Endothelial cell of umbilical vein (primary cell): ENCODE measurements at regions not wholly inside any gene's neighbourhood (a gene's known extent, or its start where the extent isn't known, plus 50 kb on each side); places are given as distances from the start of the nearest gene placed in this dataset.

ENCODE experiments used
- BruUV-seq: library from RNA; stranded (reverse); fragments of 400-500 nt; replicated peaks from 2 replicates; lab custom pipeline; 2021; lab: Mats Ljungman, UMichigan
- CTCF ChIA-PET: fragments of 300-600, 350-600 bp; sonication (Branson Sonifier 250); formaldehyde crosslinking; loops from one replicate; lab custom pipeline; 2021; ENCODE audit warnings: antibody characterized with exemption, inconsistent platforms; lab: Charles Lee
- POLR2A ChIA-PET: fragments of 300-600, 350-600 bp; sonication (Branson Sonifier 250); formaldehyde crosslinking; loops from one replicate; lab custom pipeline; 2021; ENCODE audit warnings: antibody characterized with exemption, inconsistent platforms; lab: Charles Lee
- DNase-seq: peaks from one replicate; pipeline ENCODE4 v3.0.0-alpha.2; 2011; ENCODE audit warnings: low read depth, low spot score
- FAIRE-seq: peaks from 2 replicates; lab custom pipeline; 2011; peaks lifted over from hg19 to GRCh38; lab: Jason Lieb, UNC
- H2AFZ ChIP-seq: 2 replicates; pipeline ENCODE4 v1.6.0; 2012; ENCODE audit warnings: low read depth, low read length, control low read depth, inconsistent platforms
- H3K27ac ChIP-seq: 2 replicates; pipeline ENCODE4 v1.5.1; 2011; ENCODE audit warnings: low read depth, mild to moderate bottlenecking, control low read depth, low read length, moderate library complexity; ENCODE audit not compliant: insufficient read depth
- H3K27me3 ChIP-seq, 2 experiments: 2 replicates each; pipeline versions ENCODE4 v1.6.0 to v1.6.1; 2011; ENCODE audit warnings: low read length in 2 of 2, mixed read lengths in 1 of 2; ENCODE audit not compliant: control insufficient read depth in 2 of 2, insufficient read depth in 2 of 2
- H3K36me3 ChIP-seq, 2 experiments: 2 replicates in 1 of 2; 3 replicates in 1 of 2; pipeline ENCODE4 v1.5.1; 2011; ENCODE audit warnings: low read length in 2 of 2, mild to moderate bottlenecking in 1 of 2, moderate library complexity in 1 of 2; ENCODE audit not compliant: control insufficient read depth in 2 of 2, insufficient read depth in 2 of 2; ENCODE audit errors: extremely low read depth in 1 of 2
- H3K4me1 ChIP-seq: 3 replicates; pipeline ENCODE4 v1.5.1; 2011; ENCODE audit warnings: mild to moderate bottlenecking, low read length; ENCODE audit not compliant: control insufficient read depth, insufficient read depth; ENCODE audit errors: extremely low read depth
- H3K4me2 ChIP-seq: 2 replicates; pipeline ENCODE4 v1.6.1; 2011; ENCODE audit warnings: low read length, control low read depth, mixed read lengths; ENCODE audit not compliant: insufficient read depth
- H3K4me3 ChIP-seq, 3 experiments: fragments of 200-600 bp in 1 of 3; sonication (generic), shearing (Covaris generic) in 1 of 3; replicated peaks in 1 of 3; 2 replicates each; pipeline ENCODE4 v1.5.1; 2011 to 2016; ENCODE audit warnings: control low read depth in 3 of 3, low read length in 3 of 3, mild to moderate bottlenecking in 2 of 3, inconsistent platforms in 1 of 3, low read depth in 1 of 3, moderate library complexity in 1 of 3; ENCODE audit not compliant: insufficient read depth in 1 of 3
- H3K79me2 ChIP-seq: 2 replicates; pipeline ENCODE4 v1.6.0; 2012; ENCODE audit warnings: low read length, inconsistent platforms; ENCODE audit not compliant: control insufficient read depth, insufficient read depth
- H3K9ac ChIP-seq: replicated peaks from 2 replicates; pipeline ENCODE3; 2011; ENCODE audit warnings: low read length, control low read depth; ENCODE audit not compliant: insufficient read depth; ENCODE audit errors: extremely low read depth
- H3K9me1 ChIP-seq: replicated peaks from 3 replicates; pipeline ENCODE4 v1.6.0; 2011; ENCODE audit warnings: mild to moderate bottlenecking, low read length; ENCODE audit not compliant: control insufficient read depth, insufficient read depth; ENCODE audit errors: extremely low read depth
- H3K9me3 ChIP-seq: replicated peaks from 2 replicates; pipeline ENCODE4 v1.5.1; 2012; ENCODE audit warnings: low read length, inconsistent platforms; ENCODE audit not compliant: control insufficient read depth, insufficient read depth
- H4K20me1 ChIP-seq: replicated peaks from 2 replicates; pipeline ENCODE3; 2011; ENCODE audit warnings: mild to moderate bottlenecking, low read length; ENCODE audit not compliant: control insufficient read depth, insufficient read depth; ENCODE audit errors: extremely low read depth
- EZH2 ChIP-seq: IDR thresholded peaks from 2 replicates; pipeline ENCODE4 v1.6.1; 2012; ENCODE audit warnings: borderline replicate concordance, low read depth, mild to moderate bottlenecking, moderate library complexity, low read length, inconsistent platforms; ENCODE audit not compliant: severe bottlenecking
- FOS ChIP-seq: IDR thresholded peaks from 2 replicates; pipeline ENCODE4 v1.6.1; 2011; ENCODE audit warnings: mild to moderate bottlenecking, low read length, moderate library complexity, borderline replicate concordance; ENCODE audit not compliant: insufficient read depth
- GATA2 ChIP-seq: IDR thresholded peaks from 2 replicates; pipeline ENCODE4 v1.7.0; 2011; ENCODE audit warnings: low read depth, mild to moderate bottlenecking, moderate library complexity, mixed read lengths, low read length; ENCODE audit not compliant: insufficient read length, insufficient read depth
- JUN ChIP-seq: IDR thresholded peaks from 2 replicates; pipeline ENCODE4 v1.6.1; 2011; ENCODE audit warnings: borderline replicate concordance, low read depth; ENCODE audit not compliant: insufficient read length, insufficient read depth
- MYC ChIP-seq: IDR thresholded peaks from one replicate; pipeline ENCODE4 v1.6.1; 2011; ENCODE audit warnings: mild to moderate bottlenecking, low read depth, low read length
- POLR2A ChIP-seq: IDR thresholded peaks from 2 replicates; pipeline ENCODE4 v1.6.1; 2012; ENCODE audit warnings: low read depth, mild to moderate bottlenecking, control low read depth, low read length
- POLR2AphosphoS5 ChIP-seq: IDR thresholded peaks from 2 replicates; pipeline ENCODE4 v1.6.1; 2012; ENCODE audit warnings: low read depth, mild to moderate bottlenecking, control low read depth, low read length, moderate library complexity; ENCODE audit not compliant: insufficient read depth
- dilution Hi-C: fragments of 300-500 bp; cut with MboI; formaldehyde crosslinking; loops from one replicate; pipeline ENCODE4 v1.15.0; 2019; ENCODE audit warnings: low sequenced_read_pairs; ENCODE audit not compliant: extremely low pct_ligation_motif_present
- intact Hi-C: fragments of 100-400 bp; cut with micrococcal nuclease; formaldehyde crosslinking; loops from one replicate; pipeline ENCODE4 v1.10.0; 2022
- TF ChIP-seq, protein P1 (sequence below): IDR thresholded peaks from 2 replicates; pipeline ENCODE4 v1.6.1; 2011; ENCODE audit not compliant: insufficient read depth, insufficient read length
- TF ChIP-seq, protein P2 (sequence below), 2 donors: IDR thresholded peaks; 1 replicate in 1 of 2; 2 replicates in 1 of 2; pipeline ENCODE4 v1.5.1; 2011; ENCODE audit warnings: low read length in 2 of 2, mild to moderate bottlenecking in 2 of 2, moderate library complexity in 2 of 2, control low read depth in 1 of 2, inconsistent platforms in 1 of 2, low read depth in 1 of 2; ENCODE audit not compliant: insufficient read depth in 1 of 2; ENCODE audit errors: extremely low read depth in 1 of 2

DNA sequence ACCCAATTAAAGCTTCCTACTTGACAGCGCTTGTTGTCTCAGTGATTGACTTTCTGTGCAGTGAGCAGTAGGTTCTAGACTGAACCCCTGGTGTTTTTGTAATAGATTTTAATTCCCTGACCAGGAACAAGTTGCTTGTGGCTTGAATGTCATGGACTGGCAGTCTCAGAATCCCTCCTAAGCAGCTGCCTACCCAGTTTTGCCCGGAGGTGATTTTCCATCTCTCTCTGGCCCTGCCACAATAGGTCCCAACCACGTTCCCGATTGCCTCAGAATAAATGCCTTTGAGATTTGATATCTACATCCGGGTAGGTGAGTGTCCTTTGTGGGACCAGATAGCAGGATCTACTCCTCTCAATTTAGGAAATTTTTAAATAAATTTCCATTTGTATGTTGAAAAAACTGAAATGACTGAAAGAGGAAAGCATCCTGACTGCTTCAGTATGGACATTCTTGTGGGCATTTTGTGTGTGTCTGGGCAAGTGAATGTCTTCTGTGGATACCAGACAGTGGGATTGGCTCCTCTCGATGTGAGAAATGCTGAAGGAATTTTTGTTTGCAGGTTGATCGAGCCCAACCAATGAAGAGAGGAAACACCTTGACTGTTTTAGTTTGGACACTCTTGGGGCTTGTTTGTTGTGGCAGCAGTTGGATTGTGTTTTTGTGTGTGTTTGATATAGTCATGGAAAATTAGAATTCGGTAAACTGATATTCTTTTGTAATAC is 1607.4 kb downstream of the C4orf33 start:
- Histone ChIP-seq H3K4me1 (no peaks in the 10 kb centered on the region), H3K9ac (no peak overlapping the region), H3K27ac (no peak overlapping the region), H3K36me3 (no peaks in the 10 kb centered on the region), H3K4me2 (no peak overlapping the region), H3K9me1 (no peaks in the 10 kb centered on the region), H3K79me2 (no peaks in the 10 kb centered on the region), H3K9me3 (no peaks in the 10 kb centered on the region), H3K4me3 (no peak overlapping the region), H2AFZ (no peak overlapping the region), H4K20me1 (no peaks in the 10 kb centered on the region), H3K27me3 (no peaks in the 10 kb centered on the region)
- DNase-seq (no peak), FAIRE-seq (no peak)
- dilution Hi-C loops: no loop called here
- ChIA-PET POLR2A (no interaction called here), CTCF (interaction anchor here (1.7 kb wide), 1 partner anchor 18 kb away, joined by 3 read pairs; no protein-coding TSS in a partner anchor)
- intact Hi-C loops: no loop called here
- TF ChIP-seq POLR2A (no peak), POLR2AphosphoS5 (no peak), MYC (no peak), EZH2 (no peak), FOS (no peak), JUN (no peak), GATA2 (no peak)
- TF ChIP-seq, protein P1, sequence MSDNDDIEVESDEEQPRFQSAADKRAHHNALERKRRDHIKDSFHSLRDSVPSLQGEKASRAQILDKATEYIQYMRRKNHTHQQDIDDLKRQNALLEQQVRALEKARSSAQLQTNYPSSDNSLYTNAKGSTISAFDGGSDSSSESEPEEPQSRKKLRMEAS: no peak
- TF ChIP-seq, protein P2, sequence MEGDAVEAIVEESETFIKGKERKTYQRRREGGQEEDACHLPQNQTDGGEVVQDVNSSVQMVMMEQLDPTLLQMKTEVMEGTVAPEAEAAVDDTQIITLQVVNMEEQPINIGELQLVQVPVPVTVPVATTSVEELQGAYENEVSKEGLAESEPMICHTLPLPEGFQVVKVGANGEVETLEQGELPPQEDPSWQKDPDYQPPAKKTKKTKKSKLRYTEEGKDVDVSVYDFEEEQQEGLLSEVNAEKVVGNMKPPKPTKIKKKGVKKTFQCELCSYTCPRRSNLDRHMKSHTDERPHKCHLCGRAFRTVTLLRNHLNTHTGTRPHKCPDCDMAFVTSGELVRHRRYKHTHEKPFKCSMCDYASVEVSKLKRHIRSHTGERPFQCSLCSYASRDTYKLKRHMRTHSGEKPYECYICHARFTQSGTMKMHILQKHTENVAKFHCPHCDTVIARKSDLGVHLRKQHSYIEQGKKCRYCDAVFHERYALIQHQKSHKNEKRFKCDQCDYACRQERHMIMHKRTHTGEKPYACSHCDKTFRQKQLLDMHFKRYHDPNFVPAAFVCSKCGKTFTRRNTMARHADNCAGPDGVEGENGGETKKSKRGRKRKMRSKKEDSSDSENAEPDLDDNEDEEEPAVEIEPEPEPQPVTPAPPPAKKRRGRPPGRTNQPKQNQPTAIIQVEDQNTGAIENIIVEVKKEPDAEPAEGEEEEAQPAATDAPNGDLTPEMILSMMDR (IDR thresholded peaks at IDR 0.05; ENCODE audit: extremely low read depth in 1 of 2, insufficient read depth in 1 of 2, low read depth in 1 of 2, low read length in 2 of 2): no peak
- no TSS peak for BruUV-seq
